ENCODE measurements at regions not wholly inside any gene's neighbourhood (a gene's known extent, or its start where the extent isn't known, plus 50 kb on each side); places are given as distances from the start of the nearest gene placed in this dataset.

GRCh38 chr1:60886090-60886489, 196.3 kb upstream of the NFIA start:
- H3K27me3 ChIP-seq: no peaks in the 10 kb centered on the region
- H3K27ac ChIP-seq: no peak overlapping the region
- no peaks in the 10 kb centered on the region for H3K9me3 ChIP-seq
- FAIRE-seq (no peak), ATAC-seq (no peak), DNase-seq (no peak)
- intact Hi-C loops (cut with DNase I): no loop called here
- H3K36me3 ChIP-seq: no peaks in the 10 kb centered on the region
- no peak for TF ChIP-seq CTCF (IDR thresholded peaks at IDR 0.05)
- no peaks in the 10 kb centered on the region for H3K4me1 ChIP-seq
- WGBS, 2 donors: 86 to 88% methylated on average over 1 of the region's 1 CpG
- H3K4me3 ChIP-seq: no peak overlapping the region

- no peak for DNase-seq
- Histone ChIP-seq H3K36me3 (no peaks in the 10 kb centered on the region), H3K27ac (no peak overlapping the region), H3K9me3 (no peaks in the 10 kb centered on the region), H3K4me1 (no peaks in the 10 kb centered on the region), H3K4me3 (no peak overlapping the region), H3K27me3 (no peaks in the 10 kb centered on the region)
- FAIRE-seq: no peak
- 92 to 100% methylated on average over 2 of the region's 2 CpGs for WGBS, 2 donors
- no peak for TF ChIP-seq CTCF (IDR thresholded peaks at IDR 0.05)
- ATAC-seq: no peak
- intact Hi-C loops (cut with DNase I): no loop called here
Observed at GRCh38 chr1:60880202-60880601, 202.2 kb upstream of the NFIA start.

GRCh38 chr1:60878323-60878722, 204.0 kb upstream of the NFIA start:
- Histone ChIP-seq H3K27ac (no peak overlapping the region), H3K4me3 (no peak overlapping the region), H3K9me3 (no peaks in the 10 kb centered on the region), H3K27me3 (no peaks in the 10 kb centered on the region), H3K36me3 (no peaks in the 10 kb centered on the region), H3K4me1 (no peaks in the 10 kb centered on the region)
- WGBS, 2 donors: 32 to 60% methylated on average over 1 of the region's 1 CpG
- no peak for FAIRE-seq
- no peak for ATAC-seq
- TF ChIP-seq CTCF (IDR thresholded peaks at IDR 0.05): no peak
- DNase-seq: no peak
- intact Hi-C loops (cut with DNase I): no loop called here

GRCh38 chr1:60877376-60877775, 205.0 kb upstream of the NFIA start:
- Histone ChIP-seq H3K36me3 (no peaks in the 10 kb centered on the region), H3K27me3 (no peaks in the 10 kb centered on the region), H3K4me3 (no peak overlapping the region), H3K27ac (no peak overlapping the region), H3K4me1 (no peaks in the 10 kb centered on the region), H3K9me3 (no peaks in the 10 kb centered on the region)
- intact Hi-C loops (cut with DNase I): no loop called here
- ATAC-seq (no peak), DNase-seq (no peak), FAIRE-seq (no peak)
- no peak for TF ChIP-seq CTCF (IDR thresholded peaks at IDR 0.05)
- 80 to 83% methylated on average over 6 of the region's 6 CpGs for WGBS, 2 donors

- H3K4me1 ChIP-seq: no peaks in the 10 kb centered on the region
- WGBS, 2 donors: 89% methylated on average over 1 of the region's 1 CpG
- intact Hi-C loops (cut with DNase I): no loop called here
- H3K27me3 ChIP-seq: no peaks in the 10 kb centered on the region
- no peak overlapping the region for H3K4me3 ChIP-seq
- TF ChIP-seq CTCF (IDR thresholded peaks at IDR 0.05): no peak
- ATAC-seq: no peak
- H3K9me3 ChIP-seq: no peaks in the 10 kb centered on the region
- no peaks in the 10 kb centered on the region for H3K36me3 ChIP-seq
- no peak for DNase-seq
- no peak overlapping the region for H3K27ac ChIP-seq
- no peak for FAIRE-seq
Observed at GRCh38 chr1:60876952-60877351, 205.4 kb upstream of the NFIA start.
